IMR-90 (cell line): ENCODE measurements at regions not wholly inside any gene's neighbourhood (a gene's known extent, or its start where the extent isn't known, plus 50 kb on each side); places are given as distances from the start of the nearest gene placed in this dataset.

ENCODE experiments used
- ATAC-seq: fragments of 200-7000 bp; cut with Tn5 transposase; 2 replicates; pipeline ENCODE4 v1.9.1; 2020; ENCODE audit warnings: low read depth, mild to moderate bottlenecking, moderate library complexity
- BruUV-seq: library from RNA; stranded (reverse); fragments of 400-500 nt; replicated peaks from 2 replicates; lab custom pipeline; 2021; lab: Mats Ljungman, UMichigan
- CTCF ChIA-PET: fragments of 300-600 bp; formaldehyde crosslinking; extraction: SDS; loops from one replicate; lab custom pipeline; 2021; ENCODE audit warnings: antibody characterized with exemption; lab: Yijun Ruan, JAX
- POLR2A ChIA-PET: fragments of 300-600 bp; sonication (Branson Sonifier 250); formaldehyde crosslinking; loops from one replicate; lab custom pipeline; 2022; ENCODE audit warnings: antibody characterized with exemption; ENCODE audit not compliant: unreplicated experiment; lab: Charles Lee
- DNase-seq: peaks from one replicate; pipeline ENCODE4 v3.0.0; 2013
- H2AFZ ChIP-seq: replicated peaks from 2 replicates; pipeline ENCODE3; 2013; ENCODE audit warnings: low read length, mild to moderate bottlenecking; ENCODE audit not compliant: poor library complexity
- H2AK5ac ChIP-seq: 2 replicates; pipeline ENCODE4 v1.6.1; 2013; ENCODE audit warnings: low read depth, low read length, inconsistent platforms
- H2AK9ac ChIP-seq: replicated peaks from 2 replicates; pipeline ENCODE3; 2013; ENCODE audit warnings: mild to moderate bottlenecking, low read depth, low read length, moderate library complexity; ENCODE audit not compliant: poor library complexity
- H2BK120ac ChIP-seq: 2 replicates; pipeline ENCODE4 v1.6.1; 2013; ENCODE audit warnings: low read depth, low read length, inconsistent platforms
- H2BK15ac ChIP-seq: 3 replicates; pipeline ENCODE4 v1.6.1; 2013; ENCODE audit warnings: low read depth, low read length, inconsistent platforms
- H2BK20ac ChIP-seq: 2 replicates; pipeline ENCODE4 v1.6.1; 2013; ENCODE audit warnings: low read depth, mild to moderate bottlenecking, inconsistent platforms, low read length, moderate library complexity
- H2BK5ac ChIP-seq: 2 replicates; pipeline ENCODE4 v1.6.1; 2013; ENCODE audit warnings: mild to moderate bottlenecking, low read depth, low read length, inconsistent platforms; ENCODE audit not compliant: poor library complexity, severe bottlenecking
- H3K14ac ChIP-seq: replicated peaks from 2 replicates; pipeline ENCODE4 v1.6.1; 2013; ENCODE audit warnings: low read depth, low read length, inconsistent platforms
- H3K18ac ChIP-seq: 2 replicates; pipeline ENCODE4 v1.6.1; 2013; ENCODE audit warnings: low read depth, low read length, control low read depth
- H3K23ac ChIP-seq: 2 replicates; pipeline ENCODE4 v1.6.1; 2013; ENCODE audit warnings: low read depth, low read length, inconsistent platforms
- H3K27ac ChIP-seq: 2 replicates; pipeline ENCODE4 v1.5.1; 2013; ENCODE audit warnings: mild to moderate bottlenecking, control low read depth, low read length; ENCODE audit not compliant: insufficient read depth
- H3K27me3 ChIP-seq: 2 replicates; pipeline ENCODE4 v1.6.1; 2013; ENCODE audit warnings: low read length; ENCODE audit not compliant: control insufficient read depth, insufficient read depth
- H3K36me3 ChIP-seq: 2 replicates; pipeline ENCODE4 v1.6.1; 2013; ENCODE audit warnings: low read length, mixed read lengths; ENCODE audit not compliant: control insufficient read depth, insufficient read depth
- H3K4ac ChIP-seq: 2 replicates; pipeline ENCODE4 v1.6.1; 2013; ENCODE audit warnings: low read depth, low read length, inconsistent platforms
- H3K4me1 ChIP-seq: 2 replicates; pipeline ENCODE4 v1.6.1; 2013; ENCODE audit warnings: low read length, mixed read lengths; ENCODE audit not compliant: control insufficient read depth, insufficient read depth
- H3K4me2 ChIP-seq: 2 replicates; pipeline ENCODE4 v1.6.1; 2013; ENCODE audit warnings: low read depth, mild to moderate bottlenecking, control low read depth, low read length, moderate library complexity
- H3K4me3 ChIP-seq: 2 replicates; pipeline ENCODE4 v1.5.1; 2013; ENCODE audit warnings: low read depth, mild to moderate bottlenecking, control low read depth, low read length, moderate library complexity; ENCODE audit not compliant: insufficient read depth
- H3K56ac ChIP-seq: 2 replicates; pipeline ENCODE4 v1.6.1; 2013; ENCODE audit warnings: low read length, inconsistent platforms; ENCODE audit not compliant: insufficient read depth; ENCODE audit errors: extremely low read depth
- H3K79me1 ChIP-seq, 2 experiments: 2 replicates each; pipeline ENCODE4 v1.6.1; 2013; ENCODE audit warnings: low read length in 2 of 2, inconsistent platforms in 1 of 2, low read depth in 1 of 2
- H3K9ac ChIP-seq: 2 replicates; pipeline ENCODE4 v1.6.1; 2013; ENCODE audit warnings: low read depth, low read length, control low read depth
- H3K9me1 ChIP-seq: 2 replicates; pipeline ENCODE4 v1.6.1; 2013; ENCODE audit warnings: low read length, inconsistent platforms; ENCODE audit not compliant: insufficient read depth
- H3K9me3 ChIP-seq: 2 replicates; pipeline ENCODE4 v1.6.1; 2013; ENCODE audit warnings: low read length; ENCODE audit not compliant: control insufficient read depth, insufficient read depth
- H4K20me1 ChIP-seq: 2 replicates; pipeline ENCODE4 v1.6.1; 2013; ENCODE audit warnings: low read length, inconsistent platforms; ENCODE audit not compliant: insufficient read depth
- H4K5ac ChIP-seq: 2 replicates; pipeline ENCODE4 v1.6.1; 2013; ENCODE audit warnings: mild to moderate bottlenecking, low read depth, low read length, control low read depth
- H4K8ac ChIP-seq, 2 experiments: 2 replicates each; pipeline ENCODE4 v1.6.1; 2013; ENCODE audit warnings: low read depth in 2 of 2, low read length in 2 of 2, control low read depth in 1 of 2, inconsistent platforms in 1 of 2
- H4K91ac ChIP-seq: 2 replicates; pipeline ENCODE4 v1.6.1; 2013; ENCODE audit warnings: low read depth, low read length, inconsistent platforms; ENCODE audit not compliant: insufficient read depth
- BHLHE40 ChIP-seq: fragments of 150-350 bp; IDR thresholded peaks from 2 replicates; pipeline ENCODE4 v1.6.1; 2016; ENCODE audit warnings: mild to moderate bottlenecking, low read depth, low read length
- ELK1 ChIP-seq: fragments of 150-350 bp; IDR thresholded peaks from 2 replicates; pipeline ENCODE4 v1.6.1; 2016; ENCODE audit warnings: low read depth, mild to moderate bottlenecking, low read length, moderate library complexity, borderline replicate concordance
- FOS ChIP-seq: fragments of 150-350 bp; IDR thresholded peaks from 2 replicates; pipeline ENCODE4 v1.6.1; 2016; ENCODE audit warnings: low read depth, low read length
- MAZ ChIP-seq: IDR thresholded peaks from 2 replicates; pipeline ENCODE4 v1.6.1; 2012; ENCODE audit warnings: low read depth, mild to moderate bottlenecking, low read length, improper control_type of control experiment, moderate library complexity, borderline replicate concordance
- MXI1 ChIP-seq: IDR thresholded peaks from 2 replicates; pipeline ENCODE4 v1.6.1; 2012; ENCODE audit warnings: low read depth, mild to moderate bottlenecking, low read length, moderate library complexity, borderline replicate concordance
- NFE2L2 ChIP-seq: fragments of 150-350 bp; IDR thresholded peaks from 2 replicates; pipeline ENCODE4 v1.6.1; 2016; ENCODE audit warnings: low read depth, mild to moderate bottlenecking, low read length
- RAD21 ChIP-seq: IDR thresholded peaks from 2 replicates; pipeline ENCODE4 v1.6.1; 2012; ENCODE audit warnings: low read length, improper control_type of control experiment
- USF2 ChIP-seq: fragments of 150-350 bp; IDR thresholded peaks from 2 replicates; pipeline ENCODE4 v1.6.1; 2017; ENCODE audit warnings: mild to moderate bottlenecking, antibody characterized with exemption, low read length, low read depth
- WGBS, 2 experiments: methylation state at CpG; one replicate each; pipeline versions ENCODE4 v1.1.5 to v1.1.7; 2013; ENCODE audit warnings: missing lambda C conversion rate in 2 of 2; ENCODE audit not compliant: insufficient read length in 1 of 2; ENCODE audit errors: extremely low coverage in 2 of 2; 5-methylcytosine and 5-hydroxymethylcytosine counted together
- dilution Hi-C: fragments of 300-500 bp; cut with HindIII; formaldehyde crosslinking; loops from one replicate; pipeline ENCODE4 v1.14.3; 2018; ENCODE audit warnings: low sequenced_read_pairs; ENCODE audit not compliant: unreplicated experiment
- in situ Hi-C: fragments of 300-500 bp; cut with MboI; formaldehyde crosslinking; loops from 3 replicates; pipeline ENCODE4 v1.14.3; 2019; ENCODE audit warnings: low sequenced_read_pairs, inconsistent platforms, mixed read lengths
- intact Hi-C: fragments of 100-400 bp; cut with micrococcal nuclease; formaldehyde crosslinking; loops from 2 replicates; pipeline ENCODE4 v1.10.0; 2022

GRCh38 chr20:56160956-56161355 lies 87.6 kb upstream of the MC3R start:
- DNase-seq, result no peak
- Histone ChIP-seq H3K4me1 (no peaks in the 10 kb centered on the region), H3K18ac (no peak overlapping the region), H3K23ac (no peak overlapping the region), H3K4me2 (no peak overlapping the region), H2BK20ac (no peak overlapping the region), H3K36me3 (no peaks in the 10 kb centered on the region), H4K8ac (no peak overlapping the region), H4K5ac (no peak overlapping the region), H2AK9ac (no peak overlapping the region), H2AK5ac (no peak overlapping the region), H4K20me1 (no peaks in the 10 kb centered on the region), H2BK120ac (no peak overlapping the region), H3K9me3 (peaks cover 29% of the 10 kb centered on the region), H2AFZ (no peak overlapping the region), H3K4me3 (no peak overlapping the region), H3K56ac (no peak overlapping the region), H3K14ac (no peak overlapping the region), H4K91ac (no peak overlapping the region), H3K27ac (no peak overlapping the region), H2BK15ac (no peak overlapping the region), H3K27me3 (no peaks in the 10 kb centered on the region), H3K4ac (no peak overlapping the region), H3K9me1 (no peaks in the 10 kb centered on the region), H3K9ac (no peak overlapping the region), H2BK5ac (no peak overlapping the region), H3K79me1 (no peaks in the 10 kb centered on the region)
- ChIA-PET CTCF (no interaction called here), POLR2A (no interaction called here)
- TF ChIP-seq USF2 (no peak), NFE2L2 (no peak), RAD21 (no peak), MAZ (no peak), BHLHE40 (no peak), FOS (no peak), ELK1 (no peak), MXI1 (no peak)
- ATAC-seq, result no peak
- 40% methylated on average over 1 of the region's 6 CpGs; no CpG with 5 or more reads in 1 of the 2 experiments for WGBS, 2 experiments
- BruUV-seq, result no TSS peak
- intact Hi-C loops, result no loop called here
- in situ Hi-C loops, result no loop called here
- dilution Hi-C loops, result no loop called here
